ENCODE measurements at regions not wholly inside any gene's neighbourhood (a gene's known extent, or its start where the extent isn't known, plus 50 kb on each side); places are given as distances from the start of the nearest gene placed in this dataset.

DNA sequence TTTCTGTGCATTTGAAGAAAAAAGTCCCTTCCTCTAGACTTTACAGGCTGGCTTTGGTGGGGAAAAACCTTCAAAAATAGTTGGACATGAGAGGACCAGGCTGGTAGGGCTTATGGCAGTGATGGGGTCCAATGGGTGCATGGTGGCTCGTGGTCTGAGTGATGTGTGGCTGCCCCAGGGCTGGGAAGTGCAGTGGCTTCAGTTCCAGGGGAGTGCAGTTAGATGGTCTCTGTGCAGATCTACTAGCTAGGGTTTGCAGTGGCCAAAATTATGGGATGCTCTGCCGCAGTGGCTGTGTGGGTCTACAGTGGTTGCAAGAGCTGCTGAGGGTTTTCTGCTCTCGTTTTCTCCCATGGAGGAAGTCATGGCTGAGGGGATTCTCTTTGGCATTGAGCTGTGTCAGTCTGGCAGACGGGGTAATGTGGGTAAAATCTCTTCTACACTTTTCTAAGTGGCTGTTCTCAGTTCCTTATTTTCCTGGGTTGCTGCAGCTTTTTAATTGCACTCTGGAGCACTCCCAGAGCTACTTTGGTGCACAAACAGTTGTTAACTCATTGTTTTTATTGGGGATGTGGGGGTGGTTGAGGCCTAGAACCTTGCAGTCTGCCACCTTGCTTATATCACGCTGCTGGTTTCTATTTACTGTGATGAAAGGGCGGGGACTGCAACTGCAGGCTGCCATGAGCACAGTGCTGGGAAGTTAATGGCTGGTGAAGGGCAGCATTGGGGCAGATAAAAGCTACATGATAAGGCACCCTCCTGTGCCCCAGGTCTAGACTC is 1324.6 kb downstream of the NSUN3 start:
- TF ChIP-seq CTCF (IDR thresholded peaks at IDR 0.05) (no peak), EZH2 (IDR thresholded peaks at IDR 0.05) (no peak), EZH2phosphoT487 (IDR thresholded peaks at IDR 0.05) (no peak)

All from neural progenitor cell (in vitro differentiated cells).